ENCODE measurements at regions not wholly inside any gene's neighbourhood (a gene's known extent, or its start where the extent isn't known, plus 50 kb on each side); places are given as distances from the start of the nearest gene placed in this dataset.
A peak's percentile ranks its signal among the peaks of the same experiment; 100 is the strongest.

DNA sequence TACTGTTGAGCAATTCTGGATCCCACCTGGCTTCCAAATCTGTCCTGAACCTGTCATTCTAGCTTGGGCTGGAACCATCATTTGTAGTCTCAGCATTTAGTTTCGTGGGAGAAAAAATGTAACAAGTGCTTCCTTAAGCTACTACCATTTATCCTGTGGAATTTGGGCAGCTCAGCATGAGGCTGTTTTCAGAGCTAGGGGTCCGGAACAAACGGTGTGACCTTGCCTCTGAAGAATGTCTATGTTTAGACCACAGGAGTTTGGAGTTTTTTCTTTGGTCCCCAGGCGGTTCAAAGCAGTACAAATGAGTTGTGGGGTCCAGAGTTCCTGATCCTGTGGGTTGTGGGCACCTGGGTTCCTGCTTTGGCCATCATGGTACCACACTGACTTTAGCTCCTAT is 59.1 kb upstream of the TMEM178A start:
- H3K36me3 ChIP-seq (ENCODE audit: control insufficient read depth in 2 of 4, insufficient read depth in 4 of 4, low read length in 3 of 4) = no peaks in the 10 kb centered on the region
- no peak overlapping the region for H2BK120ac ChIP-seq (replicated peaks; ENCODE audit: low read depth, low read length)
- no peak for DNase-seq (ENCODE audit: low read depth in 1 of 2, low spot score in 2 of 2)
- no peaks in the 10 kb centered on the region for H4K20me1 ChIP-seq (replicated peaks in 1 of 2; ENCODE audit: control insufficient read depth in 1 of 2, insufficient read depth in 2 of 2, low read length in 2 of 2)
- no peak overlapping the region for H3K9ac ChIP-seq (replicated peaks in 1 of 4; ENCODE audit: extremely low read depth in 1 of 4, low read depth in 3 of 4, low read length in 3 of 4)
- FAIRE-seq = no peak
- H3K4me2 ChIP-seq (ENCODE audit: insufficient read depth in 1 of 2, low read depth in 2 of 2, low read length in 2 of 2) = no peak overlapping the region
- ChIA-PET POLR2A (ENCODE audit: partially characterized antibody) (interaction anchor here (0.9 kb wide), 1 partner anchor 18 kb away, joined by 3 read pairs; no protein-coding TSS in a partner anchor), CTCF (ENCODE audit: partially characterized antibody) (interaction anchor here (1.2 to 5.1 kb wide), 3 partner anchors 13 to 122 kb away, joined by 4 to 32 read pairs (median 5); no protein-coding TSS in a partner anchor)
- H3K14ac ChIP-seq (ENCODE audit: insufficient read length) = no peak overlapping the region
- no peak overlapping the region for H4K91ac ChIP-seq (replicated peaks; ENCODE audit: insufficient read length, low read length)
- no peak overlapping the region for H3K27ac ChIP-seq (ENCODE audit: low read depth, low read length)
- H2BK5ac ChIP-seq (ENCODE audit: low read depth, low read length) = no peak overlapping the region
- no peaks in the 10 kb centered on the region for H3K79me2 ChIP-seq (ENCODE audit: control insufficient read depth in 1 of 2, insufficient read depth in 2 of 2, low read length in 2 of 2)
- H2BK12ac ChIP-seq (ENCODE audit: low read depth, low read length) = no peak overlapping the region
- H3K4me1 ChIP-seq (replicated peaks in 1 of 4; ENCODE audit: control insufficient read depth in 3 of 4, insufficient read depth in 4 of 4, low read length in 3 of 4) = peaks cover 0 to 4% (median 2%) of the 10 kb centered on the region in 4 experiments; a peak in 2 of 7 replicates
- H3K18ac ChIP-seq (ENCODE audit: extremely low read depth, low read length) = no peak overlapping the region
- no peak overlapping the region for H2BK15ac ChIP-seq (ENCODE audit: low read length)
- TF ChIP-seq SAP30 (IDR thresholded peaks at IDR 0.05; ENCODE audit: insufficient read depth, insufficient replicate concordance, low read length) (no peak), TEAD4 (IDR thresholded peaks at IDR 0.05; ENCODE audit: low read depth, low read length) (peak; percentile 23; the same call in 1 of the 2 replicates)
- H3K23ac ChIP-seq (ENCODE audit: insufficient read length) = no peak overlapping the region
- 89% methylated on average over 4 of the region's 4 CpGs; no CpG with 5 or more reads in 1 of the 2 experiments for WGBS, 2 experiments (ENCODE audit: extremely low coverage in 1 of 2, insufficient coverage in 1 of 2, insufficient read length in 1 of 2, insufficient replicate concordance in 2 of 2, low coverage in 1 of 2, low lambda C conversion rate in 2 of 2, missing lambda C conversion rate in 1 of 2)
- no peaks in the 10 kb centered on the region for H3K27me3 ChIP-seq (replicated peaks in 1 of 4; ENCODE audit: control insufficient read depth in 3 of 4, extremely low read depth in 1 of 4, insufficient read depth in 3 of 4, low read length in 3 of 4)
- H2AK5ac ChIP-seq (ENCODE audit: low read depth, low read length) = no peak overlapping the region
- H2BK20ac ChIP-seq (ENCODE audit: low read length) = no peak overlapping the region
- no peak overlapping the region for H3K4ac ChIP-seq (replicated peaks; ENCODE audit: insufficient read length, low read depth, low read length)
- no peak overlapping the region for H3K4me3 ChIP-seq (ENCODE audit: extremely low read depth in 1 of 4, insufficient read depth in 2 of 4, low read depth in 3 of 4, low read length in 4 of 4)
- no peaks in the 10 kb centered on the region for H3K9me3 ChIP-seq (ENCODE audit: insufficient read depth in 2 of 2, low read depth in 1 of 2, low read length in 1 of 2)
- H3K23me2 ChIP-seq (ENCODE audit: low read depth, low read length) = no peaks in the 10 kb centered on the region
- H3K56ac ChIP-seq (replicated peaks; ENCODE audit: insufficient read length, low read depth, low read length) = no peak overlapping the region
- H4K8ac ChIP-seq (ENCODE audit: extremely low read depth, insufficient read depth, low read length) = no peak overlapping the region
- H2AFZ ChIP-seq (ENCODE audit: low read length) = no peak overlapping the region
- H3K79me1 ChIP-seq (ENCODE audit: low read depth, low read length) = no peaks in the 10 kb centered on the region
- H4K5ac ChIP-seq (ENCODE audit: insufficient read length, low read depth, low read length) = no peak overlapping the region

Data from H1 (cell line).